ENCODE measurements at regions not wholly inside any gene's neighbourhood (a gene's known extent, or its start where the extent isn't known, plus 50 kb on each side); places are given as distances from the start of the nearest gene placed in this dataset.

DNA sequence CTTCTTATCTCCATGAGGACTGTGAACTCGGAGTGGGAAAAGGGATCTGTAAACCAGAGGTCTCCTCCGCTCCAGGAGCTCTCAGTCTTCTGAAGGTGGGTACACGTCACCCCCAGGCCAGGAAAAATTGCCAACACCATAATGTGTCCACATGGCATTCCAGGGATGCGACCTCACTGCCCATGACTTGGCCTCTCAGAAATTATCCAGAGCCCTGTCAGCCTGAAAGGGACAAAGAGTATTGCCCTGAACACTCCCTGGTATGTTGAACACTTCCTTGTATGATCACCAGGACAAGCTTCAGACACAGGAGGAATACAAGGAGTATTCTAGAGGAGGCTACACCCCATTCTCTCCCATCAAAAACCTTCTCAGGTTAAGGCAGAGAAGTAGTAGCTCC is 81.0 kb upstream of the SLC7A1 start:
- TF ChIP-seq POLR2A (IDR thresholded peaks at IDR 0.05): no peak
- TF ChIP-seq, protein P1, sequence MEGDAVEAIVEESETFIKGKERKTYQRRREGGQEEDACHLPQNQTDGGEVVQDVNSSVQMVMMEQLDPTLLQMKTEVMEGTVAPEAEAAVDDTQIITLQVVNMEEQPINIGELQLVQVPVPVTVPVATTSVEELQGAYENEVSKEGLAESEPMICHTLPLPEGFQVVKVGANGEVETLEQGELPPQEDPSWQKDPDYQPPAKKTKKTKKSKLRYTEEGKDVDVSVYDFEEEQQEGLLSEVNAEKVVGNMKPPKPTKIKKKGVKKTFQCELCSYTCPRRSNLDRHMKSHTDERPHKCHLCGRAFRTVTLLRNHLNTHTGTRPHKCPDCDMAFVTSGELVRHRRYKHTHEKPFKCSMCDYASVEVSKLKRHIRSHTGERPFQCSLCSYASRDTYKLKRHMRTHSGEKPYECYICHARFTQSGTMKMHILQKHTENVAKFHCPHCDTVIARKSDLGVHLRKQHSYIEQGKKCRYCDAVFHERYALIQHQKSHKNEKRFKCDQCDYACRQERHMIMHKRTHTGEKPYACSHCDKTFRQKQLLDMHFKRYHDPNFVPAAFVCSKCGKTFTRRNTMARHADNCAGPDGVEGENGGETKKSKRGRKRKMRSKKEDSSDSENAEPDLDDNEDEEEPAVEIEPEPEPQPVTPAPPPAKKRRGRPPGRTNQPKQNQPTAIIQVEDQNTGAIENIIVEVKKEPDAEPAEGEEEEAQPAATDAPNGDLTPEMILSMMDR (IDR thresholded peaks at IDR 0.05): no peak
- no peak for DNase-seq
- H3K4me1 ChIP-seq: no peaks in the 10 kb centered on the region
- no peak overlapping the region for H3K4me3 ChIP-seq (replicated peaks in 1 of 3)
- WGBS, 2 donors: 87 to 93% methylated on average over 3 of the region's 4 CpGs
- no peaks in the 10 kb centered on the region for H3K36me3 ChIP-seq
- no peaks in the 10 kb centered on the region for H3K9me3 ChIP-seq
- H3K27ac ChIP-seq: no peak overlapping the region
- H3K27me3 ChIP-seq: no peaks in the 10 kb centered on the region
- intact Hi-C loops (cut with DNase I): no loop called here

DNA sequence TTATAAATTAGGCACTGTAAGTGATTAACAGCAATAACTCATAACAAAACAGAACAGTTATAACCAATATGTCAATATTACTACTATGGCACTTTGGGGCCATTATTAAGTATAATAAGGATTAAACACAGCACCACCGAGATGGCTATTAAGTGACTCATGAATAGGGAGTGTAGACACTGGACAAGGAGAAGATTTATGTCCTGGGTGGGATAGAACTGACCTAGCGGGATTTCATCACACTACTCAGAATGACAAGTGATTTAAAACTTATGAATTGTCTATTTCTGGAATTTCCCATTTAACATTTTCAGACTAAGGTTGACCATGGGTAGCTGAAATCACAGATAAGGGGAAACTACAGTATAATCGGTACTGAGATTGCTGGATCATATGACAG is 79.0 kb upstream of the SLC7A1 start:
- no peak for DNase-seq
- intact Hi-C loops (cut with DNase I): no loop called here
- WGBS, 2 donors: 88 to 91% methylated on average over 3 of the region's 3 CpGs

DNA sequence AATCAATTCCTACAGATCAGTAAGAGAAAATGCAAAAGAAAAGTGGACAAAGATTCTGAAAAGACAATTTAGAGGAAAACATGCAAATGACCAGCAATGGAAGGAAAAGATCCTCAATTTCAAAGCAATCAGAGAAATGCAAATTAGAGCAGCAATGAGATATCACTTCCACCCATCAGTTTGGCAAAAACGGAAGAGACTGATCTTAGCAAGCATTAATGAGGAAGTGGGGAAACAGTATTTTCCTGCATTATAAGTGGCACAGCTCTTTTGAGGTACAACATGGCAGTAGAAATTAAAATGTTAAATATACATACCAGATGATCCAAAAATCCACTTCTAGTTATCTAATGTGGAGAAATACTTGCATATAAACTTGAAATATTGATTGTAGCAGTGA is 69.1 kb upstream of the SLC7A1 start:
- intact Hi-C loops (cut with DNase I): no loop called here
- H3K27ac ChIP-seq: no peak overlapping the region
- 47 to 70% methylated on average over 1 of the region's 1 CpG for WGBS, 2 donors
- no peaks in the 10 kb centered on the region for H3K36me3 ChIP-seq
- H3K4me1 ChIP-seq: no peaks in the 10 kb centered on the region
- no peak overlapping the region for H3K4me3 ChIP-seq (replicated peaks in 1 of 3)
- H3K27me3 ChIP-seq: no peaks in the 10 kb centered on the region
- H3K9me3 ChIP-seq: no peaks in the 10 kb centered on the region
- TF ChIP-seq, protein P1 (IDR thresholded peaks at IDR 0.05): no peak
- TF ChIP-seq POLR2A (IDR thresholded peaks at IDR 0.05): no peak
- no peak for DNase-seq

More for the DNA sequence above, 79.0 kb upstream of the SLC7A1 start:
- TF ChIP-seq POLR2A (IDR thresholded peaks at IDR 0.05): no peak
- TF ChIP-seq, protein P1 (IDR thresholded peaks at IDR 0.05): no peak
- no peaks in the 10 kb centered on the region for H3K27me3 ChIP-seq
- no peaks in the 10 kb centered on the region for H3K36me3 ChIP-seq
- no peaks in the 10 kb centered on the region for H3K4me1 ChIP-seq
- H3K4me3 ChIP-seq (replicated peaks in 1 of 3): no peak overlapping the region
- H3K9me3 ChIP-seq: no peaks in the 10 kb centered on the region
- H3K27ac ChIP-seq: no peak overlapping the region

DNA sequence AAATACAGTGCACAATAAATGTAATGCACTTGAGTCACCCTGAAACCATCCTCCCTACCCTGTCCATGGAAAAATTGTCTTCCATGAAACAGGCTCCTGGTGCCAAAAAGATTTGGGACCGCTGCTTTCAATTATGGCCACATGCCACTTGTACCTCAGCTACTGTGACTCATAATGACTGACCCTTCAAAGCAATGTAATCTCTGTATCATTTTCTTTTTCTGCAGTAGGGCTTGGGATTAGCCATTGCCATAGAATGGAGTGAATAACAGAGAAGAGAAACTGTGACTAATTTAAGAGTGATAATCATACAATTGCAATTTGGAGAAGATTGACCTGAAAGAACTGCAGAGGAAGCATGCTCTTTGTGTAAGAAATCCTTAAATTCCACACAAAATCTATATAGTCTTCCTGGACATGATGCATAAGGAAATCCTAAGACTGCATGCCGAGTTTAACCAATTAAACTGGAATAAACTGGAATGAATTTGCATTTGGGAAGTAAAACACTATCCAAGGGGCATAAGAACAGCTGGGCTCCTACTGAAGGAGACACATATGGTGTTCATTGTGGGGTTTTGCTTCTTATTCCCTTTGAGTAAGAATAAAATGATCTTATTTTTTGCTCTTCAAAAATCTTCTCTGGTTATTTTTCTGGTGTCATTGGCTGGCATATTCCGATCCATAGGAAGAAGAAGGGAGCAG is 59.5 kb upstream of the SLC7A1 start:
- intact Hi-C loops (cut with DNase I): no loop called here
- WGBS, 2 donors: 88 to 92% methylated on average over 3 of the region's 3 CpGs
- no peak overlapping the region for H3K27ac ChIP-seq
- DNase-seq: no peak
- TF ChIP-seq POLR2A (IDR thresholded peaks at IDR 0.05): no peak
- TF ChIP-seq, protein P1 (IDR thresholded peaks at IDR 0.05): no peak
- no peak overlapping the region for H3K4me3 ChIP-seq (replicated peaks in 1 of 3)
- no peaks in the 10 kb centered on the region for H3K4me1 ChIP-seq
- no peaks in the 10 kb centered on the region for H3K36me3 ChIP-seq
- H3K9me3 ChIP-seq: no peaks in the 10 kb centered on the region
- H3K27me3 ChIP-seq: no peaks in the 10 kb centered on the region

DNA sequence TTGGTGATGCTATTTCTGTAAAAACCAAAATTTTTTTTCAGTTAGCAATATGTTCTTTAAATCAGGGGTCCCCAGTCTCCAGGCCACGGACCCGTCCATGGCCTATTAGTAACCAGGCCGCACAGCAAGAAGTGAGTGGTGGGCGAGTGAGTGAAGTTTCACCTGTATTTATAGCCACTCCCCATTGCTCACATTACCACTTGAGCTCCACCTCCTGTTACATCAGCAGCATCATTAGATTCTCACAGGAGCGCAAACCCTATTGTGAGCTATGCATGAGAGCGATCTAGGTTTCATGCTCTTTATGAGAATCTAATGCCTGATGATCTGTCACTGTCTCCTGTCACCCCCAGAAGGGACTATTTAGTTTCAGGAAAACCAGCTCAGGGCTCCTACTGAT is 58.9 kb upstream of the SLC7A1 start:
- WGBS, 2 donors: 97 to 98% methylated on average over 6 of the region's 6 CpGs
- Histone ChIP-seq H3K4me3 (replicated peaks in 1 of 3) (no peak overlapping the region), H3K4me1 (no peaks in the 10 kb centered on the region), H3K9me3 (no peaks in the 10 kb centered on the region), H3K36me3 (no peaks in the 10 kb centered on the region), H3K27ac (no peak overlapping the region), H3K27me3 (no peaks in the 10 kb centered on the region)
- DNase-seq: no peak
- intact Hi-C loops (cut with DNase I): no loop called here
- TF ChIP-seq POLR2A (IDR thresholded peaks at IDR 0.05): no peak
- TF ChIP-seq, protein P1 (IDR thresholded peaks at IDR 0.05): no peak
